WTC11 (cell line): ENCODE measurements at regions not wholly inside any gene's neighbourhood (a gene's known extent, or its start where the extent isn't known, plus 50 kb on each side); places are given as distances from the start of the nearest gene placed in this dataset.
"Not testable (repeated sequence)": the region's sequence is repeated elsewhere in the genome, so short reads cannot be mapped to it uniquely, and the experiment has no call there.

Experiments used
- ATAC-seq: fragments of 200-7000 bp; cut with Tn5 transposase; 2 replicates; pipeline ENCODE4 v1.10.0; 2021; ENCODE audit warnings: mild to moderate bottlenecking, moderate library complexity
- CTCF ChIA-PET: fragments of 300-600 bp; sonication (Branson Sonifier 250); formaldehyde crosslinking; loops from one replicate; lab custom pipeline; 2021; ENCODE audit warnings: antibody characterized with exemption; lab: Charles Lee
- POLR2A ChIA-PET: fragments of 350-600 bp; sonication (Branson Sonifier 250); formaldehyde crosslinking; loops from one replicate; lab custom pipeline; 2021; ENCODE audit warnings: antibody characterized with exemption; lab: Charles Lee
- DNase-seq: peaks from one replicate; pipeline ENCODE4 v3.0.0; 2021; ENCODE audit warnings: low spot score
- H3K27ac Mint-ChIP-seq: 2 replicates; pipeline ENCODE4 v1.8.0; 2021; ENCODE audit warnings: mixed read lengths
- H3K27me3 Mint-ChIP-seq: 2 replicates; pipeline ENCODE4 v1.8.0; 2021; ENCODE audit warnings: low read depth, mild to moderate bottlenecking, moderate library complexity, mixed read lengths
- H3K36me3 Mint-ChIP-seq: 2 replicates; pipeline ENCODE4 v1.8.0; 2021; ENCODE audit warnings: mixed read lengths
- H3K4me1 Mint-ChIP-seq: 2 replicates; pipeline ENCODE4 v1.8.0; 2022; ENCODE audit warnings: mixed read lengths
- H3K4me3 Mint-ChIP-seq: 2 replicates; pipeline ENCODE4 v1.8.0; 2021; ENCODE audit warnings: mild to moderate bottlenecking, moderate library complexity, mixed read lengths
- H3K9me3 Mint-ChIP-seq: 2 replicates; pipeline ENCODE4 v1.8.0; 2021; ENCODE audit warnings: mixed read lengths
- ATF2 ChIP-seq: sonication (generic); formaldehyde crosslinking; IDR thresholded peaks from 2 replicates; pipeline ENCODE4 v1.8.1; 2022; ENCODE audit warnings: low read depth, missing genetic modification reagents, borderline replicate concordance
- ATF6 ChIP-seq: sonication (generic); formaldehyde crosslinking; IDR thresholded peaks from 2 replicates; pipeline ENCODE4 v1.8.1; 2023; ENCODE audit warnings: mild to moderate bottlenecking, missing genetic modification reagents
- E2F4 ChIP-seq: sonication (generic); formaldehyde crosslinking; IDR thresholded peaks from 2 replicates; pipeline ENCODE4 v1.8.1; 2022; ENCODE audit warnings: low read depth, mild to moderate bottlenecking, moderate library complexity, missing genetic modification reagents, borderline replicate concordance
- FOXK1 ChIP-seq: sonication (generic); formaldehyde crosslinking; IDR thresholded peaks from 2 replicates; pipeline ENCODE4 v1.8.0; 2022; ENCODE audit warnings: mild to moderate bottlenecking, moderate library complexity, missing genetic modification reagents
- FOXP1 ChIP-seq: sonication (generic); formaldehyde crosslinking; IDR thresholded peaks from 2 replicates; pipeline ENCODE4 v1.8.0; 2022; ENCODE audit warnings: missing genetic modification reagents, mild to moderate bottlenecking, moderate library complexity, borderline replicate concordance
- GABPB1 ChIP-seq: sonication (generic); formaldehyde crosslinking; IDR thresholded peaks from 2 replicates; pipeline ENCODE4 v1.8.1; 2023; ENCODE audit warnings: mild to moderate bottlenecking, missing genetic modification reagents
- IRF1 ChIP-seq: sonication (generic); formaldehyde crosslinking; IDR thresholded peaks from 2 replicates; pipeline ENCODE4 v1.8.0; 2023; ENCODE audit warnings: missing genetic modification reagents
- JUN ChIP-seq: sonication (generic); formaldehyde crosslinking; IDR thresholded peaks from 2 replicates; pipeline ENCODE4 v1.8.0; 2023; ENCODE audit warnings: mild to moderate bottlenecking, missing genetic modification reagents
- NFATC4 ChIP-seq: fragments of 250-450 bp; sonication (Bioruptor Pico); IDR thresholded peaks from 2 replicates; pipeline ENCODE4 v1.9.0; 2021; ENCODE audit warnings: mild to moderate bottlenecking
- NFE2L1 ChIP-seq: sonication (generic); formaldehyde crosslinking; IDR thresholded peaks from 2 replicates; pipeline ENCODE4 v1.8.1; 2023; ENCODE audit warnings: missing genetic modification reagents
- NR3C1 ChIP-seq: sonication (generic); formaldehyde crosslinking; conservative IDR thresholded peaks from 2 replicates; pipeline ENCODE4 v1.8.1; 2023; ENCODE audit warnings: low read depth, mild to moderate bottlenecking, missing genetic modification reagents
- RELA ChIP-seq: sonication (generic); formaldehyde crosslinking; IDR thresholded peaks from 2 replicates; pipeline ENCODE4 v1.8.1; 2022; ENCODE audit warnings: missing genetic modification reagents, mild to moderate bottlenecking, borderline replicate concordance
- TP53 ChIP-seq: sonication (generic); formaldehyde crosslinking; IDR thresholded peaks from 2 replicates; pipeline ENCODE4 v1.8.1; 2023; ENCODE audit warnings: mild to moderate bottlenecking, missing genetic modification reagents
- ZNF232 ChIP-seq: sonication (generic); formaldehyde crosslinking; IDR thresholded peaks from 2 replicates; pipeline ENCODE4 v1.8.0; 2022; ENCODE audit warnings: mild to moderate bottlenecking, missing genetic modification reagents
- ZNF423 ChIP-seq: fragments of 250-450 bp; sonication (Bioruptor Pico); IDR thresholded peaks from 2 replicates; pipeline ENCODE4 v2.1.2; 2022; ENCODE audit warnings: mild to moderate bottlenecking, moderate library complexity
- TF ChIP-seq, protein P1 (sequence below): sonication (generic); formaldehyde crosslinking; IDR thresholded peaks from 2 replicates; pipeline ENCODE4 v1.8.0; 2023; ENCODE audit warnings: missing genetic modification reagents, mild to moderate bottlenecking, borderline replicate concordance

GRCh38 chr9:75814667-75815066, 75.8 kb upstream of the PCSK5 start (continued):
- TF ChIP-seq ATF2 (CRISPR knock-in tag): no peak
- no peak for TF ChIP-seq RELA
- no peak for TF ChIP-seq ZNF232
- TF ChIP-seq, protein P1, sequence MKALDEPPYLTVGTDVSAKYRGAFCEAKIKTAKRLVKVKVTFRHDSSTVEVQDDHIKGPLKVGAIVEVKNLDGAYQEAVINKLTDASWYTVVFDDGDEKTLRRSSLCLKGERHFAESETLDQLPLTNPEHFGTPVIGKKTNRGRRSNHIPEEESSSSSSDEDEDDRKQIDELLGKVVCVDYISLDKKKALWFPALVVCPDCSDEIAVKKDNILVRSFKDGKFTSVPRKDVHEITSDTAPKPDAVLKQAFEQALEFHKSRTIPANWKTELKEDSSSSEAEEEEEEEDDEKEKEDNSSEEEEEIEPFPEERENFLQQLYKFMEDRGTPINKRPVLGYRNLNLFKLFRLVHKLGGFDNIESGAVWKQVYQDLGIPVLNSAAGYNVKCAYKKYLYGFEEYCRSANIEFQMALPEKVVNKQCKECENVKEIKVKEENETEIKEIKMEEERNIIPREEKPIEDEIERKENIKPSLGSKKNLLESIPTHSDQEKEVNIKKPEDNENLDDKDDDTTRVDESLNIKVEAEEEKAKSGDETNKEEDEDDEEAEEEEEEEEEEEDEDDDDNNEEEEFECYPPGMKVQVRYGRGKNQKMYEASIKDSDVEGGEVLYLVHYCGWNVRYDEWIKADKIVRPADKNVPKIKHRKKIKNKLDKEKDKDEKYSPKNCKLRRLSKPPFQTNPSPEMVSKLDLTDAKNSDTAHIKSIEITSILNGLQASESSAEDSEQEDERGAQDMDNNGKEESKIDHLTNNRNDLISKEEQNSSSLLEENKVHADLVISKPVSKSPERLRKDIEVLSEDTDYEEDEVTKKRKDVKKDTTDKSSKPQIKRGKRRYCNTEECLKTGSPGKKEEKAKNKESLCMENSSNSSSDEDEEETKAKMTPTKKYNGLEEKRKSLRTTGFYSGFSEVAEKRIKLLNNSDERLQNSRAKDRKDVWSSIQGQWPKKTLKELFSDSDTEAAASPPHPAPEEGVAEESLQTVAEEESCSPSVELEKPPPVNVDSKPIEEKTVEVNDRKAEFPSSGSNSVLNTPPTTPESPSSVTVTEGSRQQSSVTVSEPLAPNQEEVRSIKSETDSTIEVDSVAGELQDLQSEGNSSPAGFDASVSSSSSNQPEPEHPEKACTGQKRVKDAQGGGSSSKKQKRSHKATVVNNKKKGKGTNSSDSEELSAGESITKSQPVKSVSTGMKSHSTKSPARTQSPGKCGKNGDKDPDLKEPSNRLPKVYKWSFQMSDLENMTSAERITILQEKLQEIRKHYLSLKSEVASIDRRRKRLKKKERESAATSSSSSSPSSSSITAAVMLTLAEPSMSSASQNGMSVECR (CRISPR knock-in tag): no peak

DNA sequence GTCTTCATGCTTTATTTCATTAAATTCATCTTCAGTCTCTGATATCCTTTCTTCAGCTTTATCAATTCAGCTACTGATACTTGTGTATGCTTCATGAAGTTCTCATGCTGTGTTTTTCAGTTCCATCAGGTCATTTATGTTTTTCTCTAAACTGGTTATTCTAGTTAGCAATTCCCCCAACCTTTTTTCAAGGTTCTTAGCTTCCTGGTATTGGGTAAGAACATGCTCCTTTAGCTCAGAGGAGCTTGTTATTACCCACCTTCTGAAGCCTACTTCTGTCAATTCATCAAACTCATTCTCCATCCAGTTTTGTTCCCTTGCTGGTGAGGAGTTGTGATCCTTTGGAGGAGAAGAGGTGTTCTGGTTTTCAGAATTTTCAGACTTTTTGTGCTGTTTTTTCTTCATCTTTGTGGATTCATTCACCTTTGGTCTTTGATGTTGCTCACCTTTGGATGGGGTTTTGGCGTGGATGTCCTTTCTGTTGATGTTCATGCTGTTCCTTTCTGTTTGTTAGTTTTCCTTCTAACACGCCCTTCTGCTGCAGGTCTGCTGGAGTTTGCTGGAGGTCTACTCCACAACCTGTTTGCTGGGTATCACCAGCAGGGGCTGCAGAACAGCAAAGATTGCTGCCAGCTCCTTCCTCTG, 69.9 kb upstream of the PCSK5 start:
- H3K36me3 Mint-ChIP-seq: not testable (repeated sequence)
- H3K9me3 Mint-ChIP-seq: peaks cover 54% of the 10 kb centered on the region

DNA sequence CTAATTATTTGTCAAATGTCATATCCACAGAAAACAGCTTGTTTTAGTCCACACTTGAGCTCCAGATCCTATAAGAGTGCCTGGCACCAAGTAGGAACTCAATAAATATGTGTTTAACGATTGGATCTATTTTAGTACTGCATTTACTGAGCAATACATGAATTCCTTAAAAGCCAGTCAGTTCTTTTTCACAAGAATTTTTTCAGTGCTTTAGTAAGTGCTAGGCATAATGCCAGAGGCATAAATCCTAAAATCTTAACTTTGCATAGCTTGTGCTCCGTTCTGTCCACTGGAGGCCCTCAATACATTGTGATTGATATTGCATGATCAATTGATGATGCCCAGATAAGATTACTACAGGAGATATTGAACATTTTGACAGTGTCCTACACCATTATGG, 67.3 kb upstream of the PCSK5 start:
- Mint-ChIP-seq H3K36me3 (no peaks in the 10 kb centered on the region), H3K4me1 (no peaks in the 10 kb centered on the region), H3K27me3 (no peaks in the 10 kb centered on the region), H3K9me3 (peaks cover 53% of the 10 kb centered on the region), H3K27ac (no peak overlapping the region), H3K4me3 (no peak overlapping the region)
- POLR2A ChIA-PET: no interaction called here
- CTCF ChIA-PET: interaction anchor here (1.3 kb wide), 1 partner anchor 32 kb away, joined by 3 read pairs; no protein-coding TSS in a partner anchor
- DNase-seq (no peak), ATAC-seq (no peak)
- TF ChIP-seq FOXP1 (CRISPR knock-in tag) (no peak), GABPB1 (no peak), ZNF423 (no peak), ATF6 (no peak), TP53 (CRISPR knock-in tag) (no peak), E2F4 (CRISPR knock-in tag) (no peak), NFATC4 (CRISPR knock-in tag) (no peak), FOXK1 (CRISPR knock-in tag) (no peak), NFE2L1 (CRISPR knock-in tag) (no peak), JUN (no peak), ATF2 (CRISPR knock-in tag) (no peak), NR3C1 (CRISPR knock-in tag) (no peak), IRF1 (no peak)
- TF ChIP-seq, protein P1 (CRISPR knock-in tag): no peak

More for the DNA sequence above, 69.9 kb upstream of the PCSK5 start:
- H3K27me3 Mint-ChIP-seq, DNase-seq, ATAC-seq, H3K4me3 Mint-ChIP-seq, POLR2A ChIA-PET, CTCF ChIA-PET, H3K4me1 Mint-ChIP-seq, H3K27ac Mint-ChIP-seq: not testable (repeated sequence)
